Activated CD8-positive, alpha-beta memory T cell treated with anti-CD3 and anti-CD28 coated beads for 4 hours (primary cell): ENCODE measurements at regions not wholly inside any gene's neighbourhood (a gene's known extent, or its start where the extent isn't known, plus 50 kb on each side); places are given as distances from the start of the nearest gene placed in this dataset.
A peak's percentile ranks its signal among the peaks of the same experiment; 100 is the strongest.
"Not testable (repeated sequence)": the region's sequence is repeated elsewhere in the genome, so short reads cannot be mapped to it uniquely, and the experiment has no call there.

Source experiments
- DNase-seq, 2 donors: peaks; one replicate each; pipeline ENCODE4 v3.0.0-alpha.2; 2020; ENCODE audit warnings: low read depth in 2 of 2

GRCh38 chr3:177358091-177358976 is 161.1 kb upstream of the TBL1XR1 start:
- peak; percentile 31 to 43 for DNase-seq

GRCh38 chr3:177358977-177359592 is 161.8 kb upstream of the TBL1XR1 start:
- peak in 1 of 2 donors; percentile 17 for DNase-seq

- peak; percentile 88 to 90 for DNase-seq
These were observed 162.5 kb upstream of the TBL1XR1 start for GRCh38 chr3:177359593-177360357.

GRCh38 chr3:177361081-177361938 is 164.0 kb upstream of the TBL1XR1 start:
- no peak for DNase-seq

- DNase-seq = no peak
These were observed 165.3 kb upstream of the TBL1XR1 start for GRCh38 chr3:177362626-177363025.

- DNase-seq = no peak
These were observed 167.0 kb upstream of the TBL1XR1 start for GRCh38 chr3:177364236-177364635.

- DNase-seq = not testable (repeated sequence)
These were observed 168.0 kb upstream of the TBL1XR1 start for GRCh38 chr3:177365294-177365693.

GRCh38 chr3:177367788-177368187 is 170.5 kb upstream of the TBL1XR1 start:
- DNase-seq = no peak

GRCh38 chr3:177370246-177370822 is 173.1 kb upstream of the TBL1XR1 start:
- DNase-seq = no peak

- no peak for DNase-seq
These were observed 173.9 kb upstream of the TBL1XR1 start for GRCh38 chr3:177371146-177371545.

- DNase-seq = no peak
These were observed 174.6 kb upstream of the TBL1XR1 start for GRCh38 chr3:177371888-177372287.

- no peak for DNase-seq
These were observed 177.0 kb upstream of the TBL1XR1 start for GRCh38 chr3:177374323-177374722.

- DNase-seq = no peak
These were observed 178.0 kb upstream of the TBL1XR1 start for GRCh38 chr3:177375316-177375715.

- DNase-seq = no peak
These were observed 179.9 kb upstream of the TBL1XR1 start for GRCh38 chr3:177377166-177377565.

- no peak for DNase-seq
These were observed 180.9 kb upstream of the TBL1XR1 start for GRCh38 chr3:177378168-177378567.

- no peak for DNase-seq
These were observed 181.8 kb upstream of the TBL1XR1 start for GRCh38 chr3:177379045-177379444.

- no peak for DNase-seq
These were observed 183.8 kb upstream of the TBL1XR1 start for GRCh38 chr3:177381070-177381469.

GRCh38 chr3:177382944-177383343 is 185.7 kb upstream of the TBL1XR1 start:
- no peak for DNase-seq

GRCh38 chr3:177385186-177385585 is 187.9 kb upstream of the TBL1XR1 start:
- no peak for DNase-seq

GRCh38 chr3:177385831-177386301 is 188.6 kb upstream of the TBL1XR1 start:
- no peak for DNase-seq

- DNase-seq = no peak
These were observed 190.9 kb upstream of the TBL1XR1 start for GRCh38 chr3:177388209-177388608.
